ENCODE measurements at regions not wholly inside any gene's neighbourhood (a gene's known extent, or its start where the extent isn't known, plus 50 kb on each side); places are given as distances from the start of the nearest gene placed in this dataset.

DNA sequence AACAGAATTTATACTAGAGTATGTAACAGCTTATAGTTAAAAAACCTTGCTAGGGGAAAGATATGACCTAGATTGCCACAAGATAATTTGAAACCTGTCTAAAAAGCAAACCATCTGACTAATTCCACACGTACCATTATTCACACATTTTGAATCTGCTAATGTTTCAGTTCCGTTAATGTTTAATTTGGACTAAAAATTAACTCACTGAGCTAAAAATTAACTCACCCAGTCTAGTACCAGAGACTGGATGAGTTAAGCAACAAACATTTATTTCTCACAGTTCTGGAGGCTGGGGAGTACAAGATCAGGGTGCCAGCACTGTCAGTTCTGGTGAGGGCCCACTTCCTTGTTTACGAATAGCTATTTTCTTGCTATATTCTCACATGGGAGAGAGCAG lies 231.5 kb upstream of the DIAPH2 start:
- TF ChIP-seq, protein P1, sequence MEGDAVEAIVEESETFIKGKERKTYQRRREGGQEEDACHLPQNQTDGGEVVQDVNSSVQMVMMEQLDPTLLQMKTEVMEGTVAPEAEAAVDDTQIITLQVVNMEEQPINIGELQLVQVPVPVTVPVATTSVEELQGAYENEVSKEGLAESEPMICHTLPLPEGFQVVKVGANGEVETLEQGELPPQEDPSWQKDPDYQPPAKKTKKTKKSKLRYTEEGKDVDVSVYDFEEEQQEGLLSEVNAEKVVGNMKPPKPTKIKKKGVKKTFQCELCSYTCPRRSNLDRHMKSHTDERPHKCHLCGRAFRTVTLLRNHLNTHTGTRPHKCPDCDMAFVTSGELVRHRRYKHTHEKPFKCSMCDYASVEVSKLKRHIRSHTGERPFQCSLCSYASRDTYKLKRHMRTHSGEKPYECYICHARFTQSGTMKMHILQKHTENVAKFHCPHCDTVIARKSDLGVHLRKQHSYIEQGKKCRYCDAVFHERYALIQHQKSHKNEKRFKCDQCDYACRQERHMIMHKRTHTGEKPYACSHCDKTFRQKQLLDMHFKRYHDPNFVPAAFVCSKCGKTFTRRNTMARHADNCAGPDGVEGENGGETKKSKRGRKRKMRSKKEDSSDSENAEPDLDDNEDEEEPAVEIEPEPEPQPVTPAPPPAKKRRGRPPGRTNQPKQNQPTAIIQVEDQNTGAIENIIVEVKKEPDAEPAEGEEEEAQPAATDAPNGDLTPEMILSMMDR (IDR thresholded peaks at IDR 0.05) = no peak
- TF ChIP-seq POLR2A (IDR thresholded peaks at IDR 0.05) = no peak
- TF ChIP-seq POLR2AphosphoS5 (IDR thresholded peaks at IDR 0.05) = no peak
